H1 (cell line): ENCODE measurements at regions not wholly inside any gene's neighbourhood (a gene's known extent, or its start where the extent isn't known, plus 50 kb on each side); places are given as distances from the start of the nearest gene placed in this dataset.
A peak's percentile ranks its signal among the peaks of the same experiment; 100 is the strongest.

Experiments
- CTCF ChIA-PET: fragments of 300-600 bp; sonication (Branson Sonifier 250); formaldehyde crosslinking; loops from one replicate; lab custom pipeline; 2021; ENCODE audit not compliant: partially characterized antibody; lab: Charles Lee
- POLR2A ChIA-PET: fragments of 300-600 bp; sonication (Branson Sonifier 250); formaldehyde crosslinking; loops from one replicate; lab custom pipeline; 2021; ENCODE audit warnings: inconsistent platforms; ENCODE audit not compliant: partially characterized antibody; lab: Charles Lee
- DNase-seq, 2 experiments: peaks; one replicate each; pipeline versions ENCODE4 v3.0.0 to v3.0.0-alpha.2; 2010 to 2022; ENCODE audit warnings: low spot score in 2 of 2, low read depth in 1 of 2, mixed read lengths in 1 of 2
- FAIRE-seq: peaks from 2 replicates; lab custom pipeline; 2011; peaks lifted over from hg19 to GRCh38; lab: Jason Lieb, UNC
- H2AFZ ChIP-seq: 2 replicates; pipeline ENCODE4 v1.8.1; 2012; ENCODE audit warnings: low read length, inconsistent platforms
- H2AK5ac ChIP-seq: 2 replicates; pipeline ENCODE4 v1.6.1; 2013; ENCODE audit warnings: low read depth, low read length
- H2BK120ac ChIP-seq: replicated peaks from 2 replicates; pipeline ENCODE3; 2013; ENCODE audit warnings: low read depth, low read length, inconsistent platforms
- H2BK12ac ChIP-seq: 2 replicates; pipeline ENCODE4 v1.6.1; 2013; ENCODE audit warnings: low read depth, low read length
- H2BK15ac ChIP-seq: 2 replicates; pipeline ENCODE4 v1.6.1; 2013; ENCODE audit warnings: low read length
- H2BK20ac ChIP-seq: 2 replicates; pipeline ENCODE4 v1.6.1; 2013; ENCODE audit warnings: low read length
- H2BK5ac ChIP-seq: 2 replicates; pipeline ENCODE4 v1.6.1; 2013; ENCODE audit warnings: low read depth, low read length
- H3K14ac ChIP-seq: 2 replicates; pipeline ENCODE4 v1.6.1; 2013; ENCODE audit warnings: inconsistent platforms; ENCODE audit not compliant: insufficient read length
- H3K18ac ChIP-seq: 2 replicates; pipeline ENCODE4 v1.6.1; 2013; ENCODE audit warnings: low read length; ENCODE audit errors: extremely low read depth
- H3K23ac ChIP-seq: 2 replicates; pipeline ENCODE4 v1.6.1; 2013; ENCODE audit warnings: inconsistent platforms; ENCODE audit not compliant: insufficient read length
- H3K23me2 ChIP-seq: 2 replicates; pipeline ENCODE4 v1.6.1; 2013; ENCODE audit warnings: low read depth, low read length
- H3K27ac ChIP-seq: 2 replicates; pipeline ENCODE4 v1.6.1; 2011; ENCODE audit warnings: low read depth, low read length, inconsistent platforms
- H3K27me3 ChIP-seq, 4 experiments: replicated peaks in 1 of 4; 1 replicate in 1 of 4; 2 replicates in 3 of 4; pipeline versions ENCODE4 v1.6.1 to v1.8.1; 2011 to 2013; ENCODE audit warnings: low read length in 3 of 4, mild to moderate bottlenecking in 3 of 4, inconsistent platforms in 2 of 4, mixed read lengths in 2 of 4, moderate library complexity in 1 of 4; ENCODE audit not compliant: control insufficient read depth in 3 of 4, insufficient read depth in 3 of 4; ENCODE audit errors: extremely low read depth in 1 of 4
- H3K36me3 ChIP-seq, 4 experiments: 2 replicates each; pipeline versions ENCODE4 v1.6.1 to v1.8.1; 2011 to 2013; ENCODE audit warnings: mild to moderate bottlenecking in 4 of 4, low read length in 3 of 4, moderate library complexity in 2 of 4, control low read depth in 1 of 4, inconsistent platforms in 1 of 4; ENCODE audit not compliant: insufficient read depth in 4 of 4, control insufficient read depth in 2 of 4
- H3K4ac ChIP-seq: replicated peaks from 2 replicates; pipeline ENCODE3; 2013; ENCODE audit warnings: low read length, low read depth, mixed read lengths, inconsistent platforms; ENCODE audit not compliant: insufficient read length
- H3K4me1 ChIP-seq, 4 experiments: replicated peaks in 1 of 4; 1 replicate in 1 of 4; 2 replicates in 3 of 4; pipeline versions ENCODE4 v1.6.1 to v1.8.1; 2011 to 2013; ENCODE audit warnings: low read length in 3 of 4, inconsistent platforms in 2 of 4, mixed read lengths in 1 of 4; ENCODE audit not compliant: insufficient read depth in 4 of 4, control insufficient read depth in 3 of 4
- H3K4me2 ChIP-seq, 2 experiments: 2 replicates each; pipeline versions ENCODE4 v1.6.1 to v1.8.1; 2011 to 2013; ENCODE audit warnings: low read depth in 2 of 2, low read length in 2 of 2, control low read depth in 1 of 2, inconsistent platforms in 1 of 2, mild to moderate bottlenecking in 1 of 2; ENCODE audit not compliant: insufficient read depth in 1 of 2
- H3K4me3 ChIP-seq, 4 experiments: fragments of 200-600, 300-600 bp in 1 of 4; sonication (generic), shearing (Covaris generic), sonication (Bioruptor Twin) in 1 of 4; 2 replicates each; pipeline versions ENCODE4 v1.5.1 to v1.8.1; 2011 to 2016; ENCODE audit warnings: low read length in 4 of 4, low read depth in 3 of 4, control low read depth in 2 of 4, inconsistent platforms in 2 of 4, mild to moderate bottlenecking in 2 of 4, mixed read lengths in 1 of 4, moderate library complexity in 1 of 4; ENCODE audit not compliant: insufficient read depth in 2 of 4; ENCODE audit errors: extremely low read depth in 1 of 4
- H3K56ac ChIP-seq: replicated peaks from 2 replicates; pipeline ENCODE3; 2013; ENCODE audit warnings: low read depth, mild to moderate bottlenecking, mixed read lengths, low read length, inconsistent platforms; ENCODE audit not compliant: insufficient read length
- H3K79me1 ChIP-seq: 2 replicates; pipeline ENCODE4 v1.6.1; 2013; ENCODE audit warnings: low read depth, low read length, control low read depth
- H3K79me2 ChIP-seq, 2 experiments: 2 replicates each; pipeline versions ENCODE4 v1.6.1 to v1.8.1; 2012 to 2013; ENCODE audit warnings: low read length in 2 of 2, mild to moderate bottlenecking in 2 of 2, inconsistent platforms in 1 of 2; ENCODE audit not compliant: insufficient read depth in 2 of 2, control insufficient read depth in 1 of 2
- H3K9ac ChIP-seq, 4 experiments: replicated peaks in 1 of 4; 1 replicate in 1 of 4; 2 replicates in 3 of 4; pipeline versions ENCODE4 v1.6.1 to v1.8.1; 2011 to 2013; ENCODE audit warnings: low read depth in 3 of 4, low read length in 3 of 4, control low read depth in 2 of 4, mild to moderate bottlenecking in 2 of 4, moderate library complexity in 2 of 4, inconsistent platforms in 1 of 4; ENCODE audit errors: extremely low read depth in 1 of 4
- H3K9me3 ChIP-seq, 2 experiments: 2 replicates each; pipeline versions ENCODE4 v1.6.1 to v1.8.1; 2012 to 2013; ENCODE audit warnings: mild to moderate bottlenecking in 2 of 2, moderate library complexity in 2 of 2, control low read depth in 1 of 2, inconsistent platforms in 1 of 2, low read depth in 1 of 2, low read length in 1 of 2, mixed read lengths in 1 of 2; ENCODE audit not compliant: insufficient read depth in 2 of 2
- H4K20me1 ChIP-seq, 2 experiments: replicated peaks in 1 of 2; 2 replicates each; pipeline versions ENCODE3 to v1.8.1; 2011 to 2013; ENCODE audit warnings: inconsistent platforms in 2 of 2, low read length in 2 of 2, mild to moderate bottlenecking in 1 of 2; ENCODE audit not compliant: insufficient read depth in 2 of 2, control insufficient read depth in 1 of 2
- H4K5ac ChIP-seq: 2 replicates; pipeline ENCODE4 v1.6.1; 2013; ENCODE audit warnings: low read length, low read depth, mixed read lengths, inconsistent platforms; ENCODE audit not compliant: insufficient read length
- H4K8ac ChIP-seq: 2 replicates; pipeline ENCODE4 v1.8.0; 2013; ENCODE audit warnings: mild to moderate bottlenecking, moderate library complexity, low read length, inconsistent platforms; ENCODE audit not compliant: insufficient read depth; ENCODE audit errors: extremely low read depth
- H4K91ac ChIP-seq: replicated peaks from 2 replicates; pipeline ENCODE3; 2013; ENCODE audit warnings: low read length, mixed read lengths, inconsistent platforms; ENCODE audit not compliant: insufficient read length
- NRF1 ChIP-seq: IDR thresholded peaks from 2 replicates; pipeline ENCODE4 v1.6.1; 2011; ENCODE audit warnings: mild to moderate bottlenecking, low read depth, low read length, improper control_type of control experiment
- PHF8 ChIP-seq: fragments of 200-600 bp; sonication (generic); conservative IDR thresholded peaks from 2 replicates; pipeline ENCODE4 v1.7.1; 2012; ENCODE audit warnings: low read depth, mild to moderate bottlenecking, inconsistent platforms, low read length, moderate library complexity
- POLR2A ChIP-seq, 2 experiments: IDR thresholded peaks; 1 replicate in 1 of 2; 2 replicates in 1 of 2; pipeline ENCODE4 v1.6.1; 2011; ENCODE audit warnings: low read depth in 2 of 2, low read length in 2 of 2, mild to moderate bottlenecking in 2 of 2; ENCODE audit errors: control extremely low read depth in 1 of 2
- RAD21 ChIP-seq, 2 experiments: IDR thresholded peaks in 1 of 2; conservative IDR thresholded peaks in 1 of 2; 2 replicates each; pipeline ENCODE4 v1.6.1; 2011; ENCODE audit warnings: low read depth in 2 of 2, low read length in 2 of 2, improper control_type of control experiment in 1 of 2, inconsistent platforms in 1 of 2, mild to moderate bottlenecking in 1 of 2, moderate library complexity in 1 of 2
- SAP30 ChIP-seq: fragments of 300-600 bp; sonication (generic); IDR thresholded peaks from 2 replicates; pipeline ENCODE4 v1.7.1; 2012; ENCODE audit warnings: low read length, moderate library complexity, mild to moderate bottlenecking, inconsistent platforms; ENCODE audit not compliant: insufficient read depth, insufficient replicate concordance
- SIN3A ChIP-seq, 2 experiments: IDR thresholded peaks in 1 of 2; conservative IDR thresholded peaks in 1 of 2; 2 replicates each; pipeline ENCODE4 v1.6.1; 2011 to 2012; ENCODE audit warnings: low read length in 2 of 2, improper control_type of control experiment in 1 of 2, low read depth in 1 of 2, mild to moderate bottlenecking in 1 of 2
- ZNF274 ChIP-seq: IDR thresholded peaks from 2 replicates; pipeline ENCODE4 v1.7.0; 2012; ENCODE audit warnings: low read length, borderline replicate concordance; ENCODE audit errors: extremely low read depth
- WGBS, 2 experiments: shearing (Covaris generic) in 1 of 2; methylation state at CpG; one replicate each; pipeline versions ENCODE4 v1.1.6 to v1.1.7; 2013 to 2015; ENCODE audit warnings: low lambda C conversion rate in 2 of 2, mixed read lengths in 2 of 2, inconsistent platforms in 1 of 2, low coverage in 1 of 2, missing lambda C conversion rate in 1 of 2; ENCODE audit not compliant: insufficient replicate concordance in 2 of 2, insufficient coverage in 1 of 2, insufficient read length in 1 of 2; ENCODE audit errors: extremely low coverage in 1 of 2, missing lambda C conversion rate in 1 of 2; 5-methylcytosine and 5-hydroxymethylcytosine counted together
- TF ChIP-seq, protein P1 (sequence below): IDR thresholded peaks from 2 replicates; pipeline ENCODE4 v1.6.1; 2012; ENCODE audit warnings: inconsistent platforms
- TF ChIP-seq, protein P2 (sequence below), 3 experiments: IDR thresholded peaks; 1 replicate in 2 of 3; 2 replicates in 1 of 3; pipeline versions ENCODE4 v1.5.1 to v1.6.1; 2011; ENCODE audit warnings: low read length in 3 of 3, mild to moderate bottlenecking in 3 of 3, inconsistent platforms in 2 of 3, low read depth in 1 of 3, moderate library complexity in 1 of 3; ENCODE audit not compliant: insufficient read depth in 1 of 3; ENCODE audit errors: control extremely low read depth in 1 of 3

DNA sequence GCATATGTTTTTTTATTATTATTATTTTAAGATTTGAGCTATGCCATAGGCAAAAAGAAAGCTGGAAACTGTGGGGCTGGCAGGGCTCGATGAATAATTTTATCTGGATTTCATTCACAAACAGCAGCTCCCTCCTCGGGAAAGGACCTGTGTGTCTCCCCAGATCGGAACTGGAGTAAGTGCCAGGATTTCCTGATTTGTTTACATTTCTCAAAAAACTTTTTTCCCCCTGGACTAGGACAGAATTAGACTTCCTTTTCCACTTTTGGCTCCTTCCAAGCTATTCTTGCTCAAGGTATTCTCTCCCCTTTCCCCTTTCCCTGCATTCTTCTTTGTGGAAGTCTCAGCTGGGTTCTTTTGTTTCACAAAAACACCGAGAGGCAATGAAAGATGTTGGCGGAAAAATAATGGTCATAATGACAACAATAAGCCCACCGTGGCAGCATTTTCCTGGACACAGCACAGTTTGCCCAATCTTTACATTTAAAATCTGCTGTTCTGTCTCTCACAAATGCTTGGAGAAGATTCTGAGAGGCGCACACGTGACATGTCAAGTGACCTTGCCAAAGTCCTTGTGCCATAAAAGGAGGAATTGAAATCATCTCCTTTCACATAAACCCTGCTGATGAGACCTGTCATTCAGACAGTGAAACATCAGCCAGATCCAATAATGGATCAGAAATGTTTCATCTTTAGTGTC, 85.8 kb upstream of the PREP start:
- Histone ChIP-seq H3K14ac (no peak overlapping the region), H2AK5ac (no peak overlapping the region), H3K56ac (no peak overlapping the region), H3K4me3 (peak overlapping the region in 1 of 4 experiments; percentile 24; a peak in 1 of 8 replicates), H3K4me1 (no peaks in the 10 kb centered on the region; a peak in 1 of 7 replicates), H4K91ac (no peak overlapping the region), H3K23ac (no peak overlapping the region), H3K27ac (no peak overlapping the region), H3K27me3 (no peaks in the 10 kb centered on the region), H3K23me2 (peaks cover 1% of the 10 kb centered on the region; the same call in 1 of the 2 replicates), H2BK15ac (no peak overlapping the region), H3K79me1 (no peaks in the 10 kb centered on the region), H3K9me3 (no peaks in the 10 kb centered on the region), H2BK12ac (no peak overlapping the region), H4K8ac (no peak overlapping the region), H3K18ac (no peak overlapping the region), H3K36me3 (no peaks in the 10 kb centered on the region), H2BK20ac (no peak overlapping the region), H3K9ac (no peak overlapping the region), H4K20me1 (no peaks in the 10 kb centered on the region), H3K79me2 (no peaks in the 10 kb centered on the region), H4K5ac (no peak overlapping the region), H3K4me2 (peak overlapping the region; percentile 13 to 23; a peak in 3 of 4 replicates), H2BK5ac (no peak overlapping the region), H3K4ac (no peak overlapping the region), H2BK120ac (no peak overlapping the region), H2AFZ (no peak overlapping the region)
- TF ChIP-seq, protein P1, sequence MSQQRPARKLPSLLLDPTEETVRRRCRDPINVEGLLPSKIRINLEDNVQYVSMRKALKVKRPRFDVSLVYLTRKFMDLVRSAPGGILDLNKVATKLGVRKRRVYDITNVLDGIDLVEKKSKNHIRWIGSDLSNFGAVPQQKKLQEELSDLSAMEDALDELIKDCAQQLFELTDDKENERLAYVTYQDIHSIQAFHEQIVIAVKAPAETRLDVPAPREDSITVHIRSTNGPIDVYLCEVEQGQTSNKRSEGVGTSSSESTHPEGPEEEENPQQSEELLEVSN: no peak
- TF ChIP-seq ZNF274 (no peak), NRF1 (no peak), SAP30 (no peak), PHF8 (no peak), RAD21 (IDR thresholded peaks at IDR 0.05 in 1 of 2, conservative IDR thresholded peaks at IDR 0.05 in 1 of 2; ENCODE audit: low read depth in 2 of 2, low read length in 2 of 2) (no peak), POLR2A (IDR thresholded peaks at IDR 0.05; ENCODE audit: control extremely low read depth in 1 of 2, low read depth in 2 of 2, low read length in 2 of 2) (no peak), SIN3A (conservative IDR thresholded peaks at IDR 0.05 in 1 of 2, IDR thresholded peaks at IDR 0.05 in 1 of 2; ENCODE audit: low read depth in 1 of 2, low read length in 2 of 2) (no peak)
- TF ChIP-seq, protein P2, sequence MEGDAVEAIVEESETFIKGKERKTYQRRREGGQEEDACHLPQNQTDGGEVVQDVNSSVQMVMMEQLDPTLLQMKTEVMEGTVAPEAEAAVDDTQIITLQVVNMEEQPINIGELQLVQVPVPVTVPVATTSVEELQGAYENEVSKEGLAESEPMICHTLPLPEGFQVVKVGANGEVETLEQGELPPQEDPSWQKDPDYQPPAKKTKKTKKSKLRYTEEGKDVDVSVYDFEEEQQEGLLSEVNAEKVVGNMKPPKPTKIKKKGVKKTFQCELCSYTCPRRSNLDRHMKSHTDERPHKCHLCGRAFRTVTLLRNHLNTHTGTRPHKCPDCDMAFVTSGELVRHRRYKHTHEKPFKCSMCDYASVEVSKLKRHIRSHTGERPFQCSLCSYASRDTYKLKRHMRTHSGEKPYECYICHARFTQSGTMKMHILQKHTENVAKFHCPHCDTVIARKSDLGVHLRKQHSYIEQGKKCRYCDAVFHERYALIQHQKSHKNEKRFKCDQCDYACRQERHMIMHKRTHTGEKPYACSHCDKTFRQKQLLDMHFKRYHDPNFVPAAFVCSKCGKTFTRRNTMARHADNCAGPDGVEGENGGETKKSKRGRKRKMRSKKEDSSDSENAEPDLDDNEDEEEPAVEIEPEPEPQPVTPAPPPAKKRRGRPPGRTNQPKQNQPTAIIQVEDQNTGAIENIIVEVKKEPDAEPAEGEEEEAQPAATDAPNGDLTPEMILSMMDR (IDR thresholded peaks at IDR 0.05; ENCODE audit: control extremely low read depth in 1 of 3, insufficient read depth in 1 of 3, low read depth in 1 of 3, low read length in 3 of 3): no peak
- 58% methylated on average over 8 of the region's 8 CpGs; no CpG with 5 or more reads in 1 of the 2 experiments for WGBS, 2 experiments
- CTCF ChIA-PET: interaction anchor here (0.7 to 2.6 kb wide), 5 partner anchors 14 to 735 kb away, joined by 3 to 6 read pairs (median 4); no protein-coding TSS in a partner anchor
- POLR2A ChIA-PET: no interaction called here
- DNase-seq: no peak
- no peak for FAIRE-seq
